ENCODE measurements at regions not wholly inside any gene's neighbourhood (a gene's known extent, or its start where the extent isn't known, plus 50 kb on each side); places are given as distances from the start of the nearest gene placed in this dataset.
A peak's percentile ranks its signal among the peaks of the same experiment; 100 is the strongest.

DNA sequence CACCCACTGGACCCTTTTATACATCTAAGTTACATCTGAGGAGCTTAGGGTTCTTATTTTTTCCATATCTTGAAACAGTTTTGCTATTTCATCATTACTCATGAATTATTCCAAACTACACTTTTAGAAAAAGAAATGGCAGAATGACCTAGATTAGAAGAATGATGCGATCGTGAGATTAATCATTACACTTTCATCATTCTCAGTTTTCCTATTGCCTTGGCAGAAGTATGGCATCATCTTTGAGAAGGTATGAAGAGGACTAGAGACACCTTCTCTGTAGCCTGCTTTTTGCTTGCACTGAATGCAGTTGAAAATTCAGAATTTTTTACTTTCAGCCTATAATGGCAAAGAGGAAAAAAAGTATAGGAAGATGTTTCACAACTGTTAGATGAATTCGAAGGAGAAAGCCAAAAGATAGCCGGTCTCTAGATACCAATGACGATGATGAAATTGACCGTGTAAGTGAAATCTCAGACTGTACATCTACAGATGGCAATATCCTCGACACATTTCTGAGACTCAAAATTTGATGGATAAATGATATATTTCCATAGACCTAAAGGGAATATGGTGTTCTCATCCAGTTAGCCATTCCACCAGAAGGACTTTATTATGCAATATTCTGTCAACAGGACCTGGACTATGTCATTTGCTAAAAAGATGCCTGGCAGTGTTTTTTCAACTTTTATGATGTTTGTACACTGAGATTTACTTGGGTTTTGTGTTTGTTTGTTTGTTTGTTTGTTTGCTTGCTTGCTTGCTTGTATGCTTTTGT is 191.8 kb downstream of the TOMM20 start:
- POLR2A ChIA-PET, result no interaction called here
- no peak for ATAC-seq
- Mint-ChIP-seq H3K9me3 (no peaks in the 10 kb centered on the region), H3K27me3 (no peaks in the 10 kb centered on the region), H3K27ac (no peak overlapping the region), H3K4me1 (ENCODE audit: low read depth) (peaks cover 43% of the 10 kb centered on the region), H3K4me3 (no peak overlapping the region), H3K36me3 (ENCODE audit: low read depth) (no peaks in the 10 kb centered on the region)
- intact Hi-C loops (cut with micrococcal nuclease), result no loop called here
- no peak for TF ChIP-seq CTCF (IDR thresholded peaks at IDR 0.05)
- DNase-seq, result no peak
- CTCF ChIA-PET, result no interaction called here

DNA sequence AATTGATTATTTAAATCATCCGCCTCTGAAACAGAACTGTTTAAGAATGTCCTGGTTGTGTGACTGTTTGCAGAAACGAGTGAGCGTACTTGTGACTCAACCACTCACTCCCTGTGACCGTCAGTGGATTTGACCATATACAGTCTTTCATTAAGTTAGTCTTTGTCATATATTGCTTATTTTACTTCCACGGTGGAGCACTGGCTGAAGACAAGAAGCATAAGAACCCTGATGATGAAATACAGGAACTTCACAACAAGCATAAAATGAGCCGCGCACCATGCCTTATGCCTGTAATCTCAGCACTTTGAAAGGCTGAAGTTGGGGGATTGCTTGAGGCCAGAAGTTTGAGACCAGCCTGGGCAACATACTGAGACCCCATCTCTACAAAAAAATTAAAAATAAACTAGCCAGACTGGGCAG is 194.0 kb downstream of the TOMM20 start:
- peaks cover 43% of the 10 kb centered on the region for H3K4me1 Mint-ChIP-seq (ENCODE audit: low read depth)
- CTCF ChIA-PET, result interaction anchor here (1.8 kb wide), 1 partner anchor 323 kb away, joined by 3 read pairs; no protein-coding TSS in a partner anchor
- no peaks in the 10 kb centered on the region for H3K36me3 Mint-ChIP-seq (ENCODE audit: low read depth)
- no peaks in the 10 kb centered on the region for H3K27me3 Mint-ChIP-seq
- intact Hi-C loops (cut with micrococcal nuclease), result no loop called here
- H3K9me3 Mint-ChIP-seq, result no peaks in the 10 kb centered on the region
- no peak for ATAC-seq
- DNase-seq, result no peak
- H3K27ac Mint-ChIP-seq, result no peak overlapping the region
- H3K4me3 Mint-ChIP-seq, result no peak overlapping the region
- POLR2A ChIA-PET, result no interaction called here
- no peak for TF ChIP-seq CTCF (IDR thresholded peaks at IDR 0.05)

DNA sequence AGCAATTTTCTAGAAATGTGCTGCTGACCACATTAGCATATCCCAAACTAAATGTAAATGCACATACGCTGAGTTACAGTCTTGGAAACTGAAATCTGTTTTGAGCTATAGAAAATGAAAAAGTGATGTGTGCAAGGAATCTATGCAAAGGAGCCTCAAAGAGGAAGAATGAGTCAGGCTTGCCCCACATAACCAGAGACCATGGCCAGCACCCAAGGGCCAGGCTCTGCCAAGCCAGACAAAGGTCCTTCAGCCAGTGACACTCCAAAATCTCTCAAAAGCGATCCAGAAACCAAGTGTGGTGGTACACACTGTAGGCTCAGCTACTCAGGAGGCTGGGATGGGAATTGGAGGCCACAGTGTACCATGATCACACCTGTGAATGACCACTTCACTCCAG is 195.2 kb downstream of the TOMM20 start:
- CTCF ChIA-PET, result interaction anchor here (0.9 to 1.8 kb wide), 5 partner anchors 21 to 447 kb away, joined by 3 read pairs; no protein-coding TSS in a partner anchor
- POLR2A ChIA-PET, result interaction anchor here (1.4 to 1.9 kb wide), 3 partner anchors 25 to 324 kb away, joined by 3 to 5 read pairs (median 4); partner anchors contain the start of gene IRF2BP2

GRCh38 chr1:234932511-234933430 is 195.9 kb downstream of the TOMM20 start:
- Mint-ChIP-seq H3K4me1 (ENCODE audit: low read depth) (peaks cover 53% of the 10 kb centered on the region), H3K27me3 (no peaks in the 10 kb centered on the region), H3K36me3 (ENCODE audit: low read depth) (no peaks in the 10 kb centered on the region), H3K9me3 (no peaks in the 10 kb centered on the region), H3K27ac (peak overlapping the region; percentile 84), H3K4me3 (no peak overlapping the region)
- no peak for TF ChIP-seq CTCF (IDR thresholded peaks at IDR 0.05)
- no peak for DNase-seq
- intact Hi-C loops (cut with micrococcal nuclease), result no loop called here
- peak; percentile 18 for ATAC-seq
- POLR2A ChIA-PET, result interaction anchor here (1.4 to 1.9 kb wide), 3 partner anchors 26 to 323 kb away, joined by 3 to 5 read pairs (median 4); partner anchors contain the start of gene IRF2BP2
- CTCF ChIA-PET, result interaction anchor here (0.9 to 1.8 kb wide), 5 partner anchors 22 to 446 kb away, joined by 3 read pairs; no protein-coding TSS in a partner anchor

More for the DNA sequence above, 195.2 kb downstream of the TOMM20 start:
- intact Hi-C loops (cut with micrococcal nuclease), result no loop called here
- no peaks in the 10 kb centered on the region for H3K9me3 Mint-ChIP-seq
- ATAC-seq, result peak; percentile 86
- no peak overlapping the region for H3K4me3 Mint-ChIP-seq
- H3K27me3 Mint-ChIP-seq, result no peaks in the 10 kb centered on the region
- peak; percentile 56 for DNase-seq
- peak overlapping the region; percentile 84 for H3K27ac Mint-ChIP-seq
- H3K36me3 Mint-ChIP-seq (ENCODE audit: low read depth), result no peaks in the 10 kb centered on the region
- H3K4me1 Mint-ChIP-seq (ENCODE audit: low read depth), result peaks cover 52% of the 10 kb centered on the region
- TF ChIP-seq CTCF (IDR thresholded peaks at IDR 0.05), result no peak

Measured in activated CD8-positive, alpha-beta T cell treated with anti-CD3 and anti-CD28 coated beads for 36 hours (primary cell).